Type B pancreatic cell (in vitro differentiated cells): ENCODE measurements at regions not wholly inside any gene's neighbourhood (a gene's known extent, or its start where the extent isn't known, plus 50 kb on each side); places are given as distances from the start of the nearest gene placed in this dataset.
"Not testable (repeated sequence)": the region's sequence is repeated elsewhere in the genome, so short reads cannot be mapped to it uniquely, and the experiment has no call there.

Experiments
- DNase-seq: peaks from one replicate; pipeline ENCODE4 v3.0.0; 2021; ENCODE audit warnings: mixed read lengths; ENCODE audit not compliant: unreplicated experiment; ENCODE audit errors: extremely low spot score
- H3K27ac Mint-ChIP-seq: 2 replicates; pipeline ENCODE4 v1.8.0; 2021; ENCODE audit warnings: mild to moderate bottlenecking, mixed read lengths
- H3K27me3 Mint-ChIP-seq: 2 replicates; pipeline ENCODE4 v1.8.0; 2021; ENCODE audit warnings: mixed read lengths
- H3K36me3 Mint-ChIP-seq: 2 replicates; pipeline ENCODE4 v1.8.0; 2021; ENCODE audit warnings: mixed read lengths
- H3K4me1 Mint-ChIP-seq: one replicate; pipeline ENCODE4 v1.8.0; 2021; ENCODE audit warnings: mixed read lengths; ENCODE audit not compliant: unreplicated experiment
- H3K4me3 Mint-ChIP-seq: 2 replicates; pipeline ENCODE4 v1.8.0; 2021; ENCODE audit warnings: mild to moderate bottlenecking, mixed read lengths
- H3K9me3 Mint-ChIP-seq: 2 replicates; pipeline ENCODE4 v1.8.0; 2021; ENCODE audit warnings: mixed read lengths
- CTCF ChIP-seq: fragments of 200-600 bp; sonication (generic); conservative IDR thresholded peaks from 2 replicates; pipeline ENCODE4 v1.5.0; 2021; ENCODE audit warnings: antibody characterized with exemption, mild to moderate bottlenecking

- H3K36me3 Mint-ChIP-seq: no peaks in the 10 kb centered on the region
- TF ChIP-seq CTCF: no peak
- H3K4me3 Mint-ChIP-seq: no peak overlapping the region
Observed at GRCh38 chr12:131539381-131539780, 171.5 kb upstream of the SFSWAP start.

GRCh38 chr12:131540138-131540623 lies 170.7 kb upstream of the SFSWAP start:
- Mint-ChIP-seq H3K27me3 (peaks cover 7% of the 10 kb centered on the region), H3K27ac (no peak overlapping the region)
- TF ChIP-seq CTCF: no peak

More at GRCh38 chr12:131539381-131539780, 171.5 kb upstream of the SFSWAP start:
- DNase-seq: no peak
- no peaks in the 10 kb centered on the region for H3K9me3 Mint-ChIP-seq
- peaks cover 13% of the 10 kb centered on the region for H3K27me3 Mint-ChIP-seq
- H3K4me1 Mint-ChIP-seq: no peaks in the 10 kb centered on the region
- no peak overlapping the region for H3K27ac Mint-ChIP-seq

GRCh38 chr12:131541512-131541911 lies 169.4 kb upstream of the SFSWAP start:
- not testable (repeated sequence) for DNase-seq, H3K9me3 Mint-ChIP-seq, H3K36me3 Mint-ChIP-seq, H3K4me1 Mint-ChIP-seq, H3K4me3 Mint-ChIP-seq, H3K27ac Mint-ChIP-seq
- H3K27me3 Mint-ChIP-seq: peaks cover 11% of the 10 kb centered on the region

More at GRCh38 chr12:131540138-131540623, 170.7 kb upstream of the SFSWAP start:
- Mint-ChIP-seq H3K4me1 (no peaks in the 10 kb centered on the region), H3K4me3 (no peak overlapping the region), H3K9me3 (no peaks in the 10 kb centered on the region), H3K36me3 (no peaks in the 10 kb centered on the region)
- DNase-seq: no peak

- TF ChIP-seq CTCF: no peak
- Mint-ChIP-seq H3K36me3 (no peaks in the 10 kb centered on the region), H3K4me1 (no peaks in the 10 kb centered on the region), H3K27me3 (peaks cover 13% of the 10 kb centered on the region), H3K4me3 (no peak overlapping the region), H3K27ac (no peak overlapping the region), H3K9me3 (no peaks in the 10 kb centered on the region)
- DNase-seq: no peak
Observed at GRCh38 chr12:131542351-131542750, 168.5 kb upstream of the SFSWAP start.

GRCh38 chr12:131543040-131543439 lies 167.8 kb upstream of the SFSWAP start:
- no peak for DNase-seq
- H3K9me3 Mint-ChIP-seq: no peaks in the 10 kb centered on the region
- peaks cover 13% of the 10 kb centered on the region for H3K27me3 Mint-ChIP-seq
- TF ChIP-seq CTCF: no peak
- H3K4me1 Mint-ChIP-seq: no peaks in the 10 kb centered on the region
- no peaks in the 10 kb centered on the region for H3K36me3 Mint-ChIP-seq
- no peak overlapping the region for H3K27ac Mint-ChIP-seq
- H3K4me3 Mint-ChIP-seq: no peak overlapping the region

GRCh38 chr12:131547555-131547954 lies 163.3 kb upstream of the SFSWAP start:
- DNase-seq: no peak
- Mint-ChIP-seq H3K4me3 (no peak overlapping the region), H3K27ac (no peak overlapping the region), H3K9me3 (no peaks in the 10 kb centered on the region), H3K27me3 (peaks cover 27% of the 10 kb centered on the region), H3K4me1 (no peaks in the 10 kb centered on the region), H3K36me3 (no peaks in the 10 kb centered on the region)
- no peak for TF ChIP-seq CTCF
